Cardiac fibroblast (primary cell): ENCODE measurements at regions not wholly inside any gene's neighbourhood (a gene's known extent, or its start where the extent isn't known, plus 50 kb on each side); places are given as distances from the start of the nearest gene placed in this dataset.

Experiments used
- DNase-seq, 2 donors: peaks; one replicate each; pipeline versions ENCODE4 v3.0.0 to v3.0.0-alpha.2; 2010; ENCODE audit warnings: low read depth in 2 of 2
- H3K4me3 ChIP-seq, 2 donors: replicated peaks in 1 of 2; 1 replicate in 1 of 2; 2 replicates in 1 of 2; pipeline ENCODE4 v1.5.1; 2011; ENCODE audit warnings: low read depth in 2 of 2, low read length in 2 of 2, mild to moderate bottlenecking in 2 of 2, moderate library complexity in 1 of 2
- TF ChIP-seq, protein P1 (sequence below): IDR thresholded peaks from one replicate; pipeline ENCODE4 v1.5.1; 2011; ENCODE audit warnings: low read depth, mild to moderate bottlenecking, low read length, inconsistent platforms

DNA sequence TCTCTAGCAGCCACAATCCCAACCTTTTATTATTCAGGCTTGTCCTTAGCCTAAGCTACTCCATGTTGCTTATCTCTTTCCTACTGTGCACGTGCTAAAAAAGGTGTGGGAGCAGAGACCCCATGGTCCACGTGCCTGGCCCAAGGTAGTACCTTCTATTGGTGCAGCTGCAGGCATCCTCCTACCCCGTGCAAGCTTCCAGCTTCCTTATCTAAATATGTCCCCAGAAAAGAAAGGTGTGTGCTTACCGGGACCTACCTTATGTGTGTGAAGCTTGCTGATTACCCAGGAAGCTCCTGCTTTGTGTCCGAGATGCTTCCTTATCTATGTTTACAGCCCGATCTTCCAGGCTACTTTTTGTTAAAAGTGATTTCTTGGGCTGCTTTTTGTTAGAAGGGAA lies 2382.4 kb downstream of the PCDH9 start:
- no peak for DNase-seq
- H3K4me3 ChIP-seq, result no peak overlapping the region
- TF ChIP-seq, protein P1, sequence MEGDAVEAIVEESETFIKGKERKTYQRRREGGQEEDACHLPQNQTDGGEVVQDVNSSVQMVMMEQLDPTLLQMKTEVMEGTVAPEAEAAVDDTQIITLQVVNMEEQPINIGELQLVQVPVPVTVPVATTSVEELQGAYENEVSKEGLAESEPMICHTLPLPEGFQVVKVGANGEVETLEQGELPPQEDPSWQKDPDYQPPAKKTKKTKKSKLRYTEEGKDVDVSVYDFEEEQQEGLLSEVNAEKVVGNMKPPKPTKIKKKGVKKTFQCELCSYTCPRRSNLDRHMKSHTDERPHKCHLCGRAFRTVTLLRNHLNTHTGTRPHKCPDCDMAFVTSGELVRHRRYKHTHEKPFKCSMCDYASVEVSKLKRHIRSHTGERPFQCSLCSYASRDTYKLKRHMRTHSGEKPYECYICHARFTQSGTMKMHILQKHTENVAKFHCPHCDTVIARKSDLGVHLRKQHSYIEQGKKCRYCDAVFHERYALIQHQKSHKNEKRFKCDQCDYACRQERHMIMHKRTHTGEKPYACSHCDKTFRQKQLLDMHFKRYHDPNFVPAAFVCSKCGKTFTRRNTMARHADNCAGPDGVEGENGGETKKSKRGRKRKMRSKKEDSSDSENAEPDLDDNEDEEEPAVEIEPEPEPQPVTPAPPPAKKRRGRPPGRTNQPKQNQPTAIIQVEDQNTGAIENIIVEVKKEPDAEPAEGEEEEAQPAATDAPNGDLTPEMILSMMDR, result no peak

DNA sequence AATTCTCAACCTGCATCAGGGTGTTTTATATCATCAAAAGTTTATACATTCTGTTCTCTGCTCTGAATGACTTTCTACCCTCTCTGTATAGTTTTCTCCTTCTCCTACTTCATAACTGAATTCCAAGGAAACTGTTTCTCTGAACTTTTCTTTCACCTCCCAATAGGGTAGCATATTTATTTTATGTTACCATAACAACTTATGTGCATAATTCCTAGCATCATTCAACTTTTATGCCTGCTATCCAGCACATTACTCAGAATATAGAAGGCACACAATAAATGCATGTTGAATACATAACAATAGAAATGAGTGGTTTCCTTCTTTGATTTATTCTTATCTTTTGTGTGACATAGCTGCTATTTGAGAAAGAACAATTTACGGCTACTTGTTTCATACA lies 2385.0 kb downstream of the PCDH9 start:
- DNase-seq, result no peak
- H3K4me3 ChIP-seq, result no peak overlapping the region
- TF ChIP-seq, protein P1, result no peak

DNA sequence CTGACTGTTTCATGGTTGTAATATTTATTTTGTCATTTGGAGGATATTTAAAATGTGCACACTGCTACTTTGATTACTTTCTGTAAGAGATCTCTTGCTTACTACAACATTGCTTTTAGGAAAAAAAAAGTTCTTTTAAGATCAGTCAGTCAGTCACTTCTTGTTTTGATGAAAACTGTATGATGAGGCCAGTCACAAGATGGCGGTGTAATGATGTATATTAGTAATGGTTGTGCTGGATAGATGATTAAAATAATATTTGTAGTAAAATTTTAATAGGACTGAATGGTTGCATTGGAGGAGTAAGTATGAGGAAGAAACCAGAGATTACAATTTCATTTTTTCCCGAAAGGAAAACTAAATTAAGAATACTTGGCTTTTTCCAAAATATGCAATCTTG lies 2411.1 kb downstream of the PCDH9 start:
- no peak overlapping the region for H3K4me3 ChIP-seq
- TF ChIP-seq, protein P1, result no peak
- DNase-seq, result peak; percentile 14 to 15

DNA sequence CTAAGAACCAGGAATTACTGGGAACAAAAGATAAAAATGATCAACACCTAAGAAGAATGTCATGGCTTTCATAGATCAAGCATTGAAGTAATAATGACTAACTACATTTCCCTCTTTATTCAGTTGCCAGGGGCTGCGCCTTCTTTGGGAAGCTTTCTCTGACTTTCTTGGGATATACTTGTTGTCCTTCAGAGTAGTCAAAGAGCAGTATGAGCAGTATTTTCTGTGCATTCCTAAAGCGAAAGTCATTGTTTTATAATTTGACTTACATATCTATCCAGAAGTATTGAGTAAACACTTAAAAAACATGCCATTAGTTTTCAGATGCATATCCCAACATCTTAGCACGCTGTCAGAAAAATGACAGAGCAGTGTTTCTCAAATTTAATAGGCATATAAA lies 2412.4 kb downstream of the PCDH9 start:
- no peak overlapping the region for H3K4me3 ChIP-seq
- TF ChIP-seq, protein P1, result no peak
- peak; percentile 9 to 47 for DNase-seq

DNA sequence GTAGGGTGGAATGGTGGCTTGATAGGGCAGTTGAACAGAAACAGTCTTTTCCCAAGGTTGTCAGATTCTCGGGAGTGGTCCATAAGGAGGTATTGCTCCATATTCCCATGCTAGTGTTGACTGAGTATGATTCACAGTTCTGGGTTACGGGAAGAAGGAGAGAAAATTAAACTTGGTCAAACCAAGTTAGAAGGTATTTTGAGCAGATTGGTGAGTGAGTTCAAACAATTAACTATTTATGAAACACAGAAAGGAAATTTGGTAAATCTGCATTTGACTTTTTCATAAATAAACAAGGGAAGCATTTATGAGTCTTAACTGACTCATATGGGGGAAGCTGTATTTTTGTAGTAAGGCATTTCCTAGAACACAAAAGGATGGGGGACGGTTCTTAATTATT lies 2419.4 kb downstream of the PCDH9 start:
- no peak overlapping the region for H3K4me3 ChIP-seq
- TF ChIP-seq, protein P1, result no peak
- peak; percentile 20 to 63 for DNase-seq

DNA sequence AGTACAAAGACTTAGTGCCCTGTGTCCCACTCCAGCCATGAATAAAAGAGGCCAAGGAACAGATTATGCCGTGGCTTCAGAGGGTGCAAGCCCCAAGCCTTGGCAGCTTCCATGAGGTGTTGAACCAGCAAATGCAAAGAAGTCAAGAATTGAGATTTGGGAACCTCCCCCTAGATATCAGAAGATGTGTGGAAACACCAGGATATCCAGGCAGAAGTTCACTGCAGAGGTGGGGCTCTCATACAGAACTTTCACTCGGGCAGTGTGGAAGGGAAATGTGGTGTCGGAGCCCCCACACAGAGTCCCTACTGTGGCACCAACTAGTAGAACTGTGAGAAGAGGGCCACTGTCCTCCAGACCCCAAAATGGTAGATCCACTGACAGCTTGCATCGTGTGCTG lies 2421.4 kb downstream of the PCDH9 start:
- no peak overlapping the region for H3K4me3 ChIP-seq
- no peak for DNase-seq
- TF ChIP-seq, protein P1, result no peak

DNA sequence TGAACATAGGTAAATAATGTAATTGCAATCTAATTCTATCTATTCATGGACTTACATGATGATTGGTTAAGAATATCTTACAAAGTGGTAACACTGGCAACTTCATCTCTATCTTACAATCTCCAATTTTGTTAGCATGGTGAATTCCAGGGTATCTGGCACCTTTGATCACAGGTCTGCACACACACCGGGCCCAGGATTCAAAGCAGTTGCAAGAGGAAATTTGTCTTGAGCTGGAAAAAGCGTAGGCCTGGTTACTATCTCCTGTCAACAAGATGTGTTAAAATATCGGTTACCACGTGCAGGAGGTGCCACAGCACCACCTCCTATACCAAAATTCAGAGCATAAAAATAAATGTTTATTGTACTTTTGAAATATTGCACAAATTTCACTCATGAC lies 2428.4 kb downstream of the PCDH9 start:
- TF ChIP-seq, protein P1, result no peak
- no peak overlapping the region for H3K4me3 ChIP-seq
- no peak for DNase-seq
